OCI-LY3 (cell line): ENCODE measurements at regions not wholly inside any gene's neighbourhood (a gene's known extent, or its start where the extent isn't known, plus 50 kb on each side); places are given as distances from the start of the nearest gene placed in this dataset.

Experiments used
- H2AFZ ChIP-seq: fragments of 200-600, 300-600 bp; shearing (Covaris generic); 2 replicates; pipeline ENCODE4 v1.6.0; 2014; ENCODE audit warnings: antibody characterized with exemption, low read depth, low read length
- H3K27ac ChIP-seq: fragments of 200-600, 300-600 bp; sonication (generic); 2 replicates; pipeline ENCODE4 v1.5.1; 2014; ENCODE audit warnings: mild to moderate bottlenecking, low read length, moderate library complexity, mixed read lengths
- H3K27me3 ChIP-seq: fragments of 200-600, 300-600 bp; sonication (generic); 2 replicates; pipeline ENCODE4 v1.6.1; 2014; ENCODE audit warnings: low read depth, low read length, mixed read lengths
- H3K36me3 ChIP-seq: fragments of 200-600, 300-600 bp; sonication (generic); replicated peaks from 2 replicates; pipeline ENCODE3; 2014; ENCODE audit warnings: low read depth, low read length, mixed read lengths
- H3K4me1 ChIP-seq: fragments of 300-600, 200-600 bp; sonication (generic); 2 replicates; pipeline ENCODE4 v1.6.1; 2014; ENCODE audit warnings: low read length, mixed read lengths
- H3K4me2 ChIP-seq: fragments of 200-600, 300-600 bp; sonication (generic); 2 replicates; pipeline ENCODE4 v1.6.1; 2014; ENCODE audit warnings: low read length, mixed read lengths
- H3K4me3 ChIP-seq: fragments of 300-600, 200-600 bp; sonication (generic); 2 replicates; pipeline ENCODE4 v1.5.1; 2014; ENCODE audit warnings: antibody characterized with exemption, mild to moderate bottlenecking, low read length, moderate library complexity
- H3K79me2 ChIP-seq: fragments of 300-600, 200-600 bp; shearing (Covaris generic); 2 replicates; pipeline ENCODE4 v1.6.1; 2014; ENCODE audit warnings: mild to moderate bottlenecking, low read length, mixed read lengths
- H3K9ac ChIP-seq: fragments of 300-600, 200-600 bp; shearing (Covaris generic); 2 replicates; pipeline ENCODE4 v1.6.0; 2014; ENCODE audit warnings: mild to moderate bottlenecking, low read length, moderate library complexity
- H3K9me3 ChIP-seq: fragments of 200-600, 300-600 bp; shearing (Covaris generic); 2 replicates; pipeline ENCODE4 v1.6.1; 2014; ENCODE audit warnings: low read length, mixed read lengths; ENCODE audit not compliant: insufficient read depth
- H4K20me1 ChIP-seq: fragments of 200-600, 300-600 bp; sonication (generic); 2 replicates; pipeline ENCODE4 v1.6.1; 2016; ENCODE audit warnings: low read length, mixed read lengths; ENCODE audit not compliant: insufficient read depth
- CTCF ChIP-seq: fragments of 200-600, 300-600 bp; sonication (generic); IDR thresholded peaks from 2 replicates; pipeline ENCODE4 v1.5.1; 2014; ENCODE audit warnings: antibody characterized with exemption, low read length, low read depth
- EZH2phosphoT487 ChIP-seq: fragments of 200-600 bp; shearing (Covaris generic); IDR thresholded peaks from 2 replicates; pipeline ENCODE4 v1.6.1; 2018; ENCODE audit warnings: antibody characterized with exemption, mixed run types, low read depth

GRCh38 chr10:8136736-8137135 lies 82.2 kb downstream of the GATA3 start:
- H3K27me3 ChIP-seq = peaks cover 23% of the 10 kb centered on the region
- H3K27ac ChIP-seq = no peak overlapping the region
- H3K9ac ChIP-seq = no peak overlapping the region
- no peaks in the 10 kb centered on the region for H3K9me3 ChIP-seq
- H3K36me3 ChIP-seq = no peaks in the 10 kb centered on the region
- peaks cover 7% of the 10 kb centered on the region; the same call in 1 of the 2 replicates for H4K20me1 ChIP-seq
- H3K4me2 ChIP-seq = no peak overlapping the region
- no peak overlapping the region for H2AFZ ChIP-seq
- H3K4me1 ChIP-seq = peaks cover 16% of the 10 kb centered on the region
- H3K79me2 ChIP-seq = no peaks in the 10 kb centered on the region
- TF ChIP-seq CTCF = no peak
- no peak for TF ChIP-seq EZH2phosphoT487
- no peak overlapping the region for H3K4me3 ChIP-seq

- no peaks in the 10 kb centered on the region for H3K36me3 ChIP-seq
- H2AFZ ChIP-seq = no peak overlapping the region
- H3K4me2 ChIP-seq = no peak overlapping the region
- peaks cover 7% of the 10 kb centered on the region; the same call in 1 of the 2 replicates for H4K20me1 ChIP-seq
- no peak overlapping the region for H3K27ac ChIP-seq
- H3K4me1 ChIP-seq = peaks cover 12% of the 10 kb centered on the region
- TF ChIP-seq EZH2phosphoT487 (no peak), CTCF (no peak)
- H3K4me3 ChIP-seq = no peak overlapping the region
- H3K9me3 ChIP-seq = no peaks in the 10 kb centered on the region
- no peaks in the 10 kb centered on the region for H3K79me2 ChIP-seq
- no peak overlapping the region for H3K9ac ChIP-seq
- peaks cover 23% of the 10 kb centered on the region for H3K27me3 ChIP-seq
Measured at GRCh38 chr10:8137272-8137681, 82.8 kb downstream of the GATA3 start.

GRCh38 chr10:8137726-8138125 lies 83.2 kb downstream of the GATA3 start:
- no peak overlapping the region for H3K9ac ChIP-seq
- peaks cover 23% of the 10 kb centered on the region for H3K27me3 ChIP-seq
- H3K4me2 ChIP-seq = no peak overlapping the region
- peaks cover 7% of the 10 kb centered on the region; the same call in 1 of the 2 replicates for H4K20me1 ChIP-seq
- no peaks in the 10 kb centered on the region for H3K9me3 ChIP-seq
- no peaks in the 10 kb centered on the region for H3K36me3 ChIP-seq
- no peak overlapping the region for H2AFZ ChIP-seq
- H3K27ac ChIP-seq = no peak overlapping the region
- H3K4me3 ChIP-seq = no peak overlapping the region
- no peaks in the 10 kb centered on the region for H3K79me2 ChIP-seq
- TF ChIP-seq EZH2phosphoT487 = no peak
- peaks cover 10% of the 10 kb centered on the region for H3K4me1 ChIP-seq

- Histone ChIP-seq H3K27me3 (peaks cover 19% of the 10 kb centered on the region), H3K9ac (no peak overlapping the region), H4K20me1 (peaks cover 4% of the 10 kb centered on the region; the same call in 1 of the 2 replicates), H2AFZ (no peak overlapping the region), H3K4me2 (no peak overlapping the region), H3K4me3 (no peak overlapping the region), H3K79me2 (no peaks in the 10 kb centered on the region), H3K4me1 (peaks cover 2% of the 10 kb centered on the region), H3K9me3 (no peaks in the 10 kb centered on the region), H3K36me3 (no peaks in the 10 kb centered on the region), H3K27ac (no peak overlapping the region)
- TF ChIP-seq CTCF (no peak), EZH2phosphoT487 (no peak)
Measured at GRCh38 chr10:8138471-8138870, 84.0 kb downstream of the GATA3 start.
